HL-60 (cell line): ENCODE measurements at regions not wholly inside any gene's neighbourhood (a gene's known extent, or its start where the extent isn't known, plus 50 kb on each side); places are given as distances from the start of the nearest gene placed in this dataset.

Source experiments
- DNase-seq, 2 experiments: peaks; one replicate each; pipeline ENCODE4 v3.0.0-alpha.2; 2010 to 2020; ENCODE audit warnings: low read depth in 1 of 2, low spot score in 1 of 2
- H3K27ac ChIP-seq: fragments of 250-450 bp; sonication (Bioruptor Pico); replicated peaks from 2 replicates; pipeline ENCODE4 v1.5.1; 2020; ENCODE audit warnings: mild to moderate bottlenecking, moderate library complexity
- H3K27me3 ChIP-seq: fragments of 250-450 bp; sonication (Bioruptor Pico); 2 replicates; pipeline ENCODE4 v1.5.1; 2021; ENCODE audit warnings: mild to moderate bottlenecking, moderate library complexity; ENCODE audit not compliant: insufficient read depth, poor library complexity, severe bottlenecking
- H3K4me3 ChIP-seq: replicated peaks from 2 replicates; pipeline ENCODE4 v1.5.1; 2011; ENCODE audit warnings: mild to moderate bottlenecking, control low read depth, low read length; ENCODE audit not compliant: insufficient read depth
- CTCF ChIP-seq: IDR thresholded peaks from one replicate; pipeline ENCODE4 v1.5.1; 2011; ENCODE audit warnings: low read length, control low read depth, inconsistent platforms; ENCODE audit not compliant: insufficient read depth
- GABPA ChIP-seq: IDR thresholded peaks from 2 replicates; pipeline ENCODE4 v1.6.1; 2012; ENCODE audit warnings: low read depth
- POLR2AphosphoS5 ChIP-seq: IDR thresholded peaks from 2 replicates; pipeline ENCODE4 v1.6.1; 2012; ENCODE audit warnings: low read depth
- REST ChIP-seq: IDR thresholded peaks from 2 replicates; pipeline ENCODE4 v1.6.1; 2012; ENCODE audit warnings: low read depth; ENCODE audit not compliant: insufficient replicate concordance
- SPI1 ChIP-seq: IDR thresholded peaks from 2 replicates; pipeline ENCODE4 v1.6.1; 2012; ENCODE audit warnings: low read depth, mild to moderate bottlenecking, borderline replicate concordance

GRCh38 chr18:54090856-54091255 lies 133.6 kb downstream of the MBD2 start:
- no peak for TF ChIP-seq REST
- TF ChIP-seq POLR2AphosphoS5 = no peak
- no peak for TF ChIP-seq SPI1
- no peak for TF ChIP-seq CTCF
- TF ChIP-seq GABPA = no peak
- Histone ChIP-seq H3K27me3 (no peaks in the 10 kb centered on the region), H3K27ac (no peak overlapping the region), H3K4me3 (no peak overlapping the region)
- DNase-seq = no peak

GRCh38 chr18:54089749-54090459 lies 134.6 kb downstream of the MBD2 start:
- H3K4me3 ChIP-seq = no peak overlapping the region
- no peak for DNase-seq
- TF ChIP-seq CTCF (no peak), SPI1 (no peak), REST (no peak), POLR2AphosphoS5 (no peak), GABPA (no peak)
- no peak overlapping the region for H3K27ac ChIP-seq
- no peaks in the 10 kb centered on the region for H3K27me3 ChIP-seq

GRCh38 chr18:54086863-54087262 lies 137.6 kb downstream of the MBD2 start:
- H3K27ac ChIP-seq = peak overlapping the region; percentile 45
- DNase-seq = peak; percentile 22 to 49
- H3K4me3 ChIP-seq = no peak overlapping the region
- TF ChIP-seq GABPA (no peak), POLR2AphosphoS5 (no peak), SPI1 (peak; percentile 22; the same call in 1 of the 2 replicates), REST (no peak), CTCF (no peak)
- peaks cover 2% of the 10 kb centered on the region for H3K27me3 ChIP-seq
